H1 (cell line): ENCODE measurements at regions not wholly inside any gene's neighbourhood (a gene's known extent, or its start where the extent isn't known, plus 50 kb on each side); places are given as distances from the start of the nearest gene placed in this dataset.

ENCODE experiments used
- CTCF ChIA-PET: fragments of 300-600 bp; sonication (Branson Sonifier 250); formaldehyde crosslinking; loops from one replicate; lab custom pipeline; 2021; ENCODE audit not compliant: partially characterized antibody; lab: Charles Lee
- POLR2A ChIA-PET: fragments of 300-600 bp; sonication (Branson Sonifier 250); formaldehyde crosslinking; loops from one replicate; lab custom pipeline; 2021; ENCODE audit warnings: inconsistent platforms; ENCODE audit not compliant: partially characterized antibody; lab: Charles Lee
- DNase-seq, 2 experiments: peaks; one replicate each; pipeline versions ENCODE4 v3.0.0 to v3.0.0-alpha.2; 2010 to 2022; ENCODE audit warnings: low spot score in 2 of 2, low read depth in 1 of 2, mixed read lengths in 1 of 2
- FAIRE-seq: peaks from 2 replicates; lab custom pipeline; 2011; peaks lifted over from hg19 to GRCh38; lab: Jason Lieb, UNC
- H2AFZ ChIP-seq: 2 replicates; pipeline ENCODE4 v1.8.1; 2012; ENCODE audit warnings: low read length, inconsistent platforms
- H2AK5ac ChIP-seq: 2 replicates; pipeline ENCODE4 v1.6.1; 2013; ENCODE audit warnings: low read depth, low read length
- H2BK120ac ChIP-seq: replicated peaks from 2 replicates; pipeline ENCODE3; 2013; ENCODE audit warnings: low read depth, low read length, inconsistent platforms
- H2BK12ac ChIP-seq: 2 replicates; pipeline ENCODE4 v1.6.1; 2013; ENCODE audit warnings: low read depth, low read length
- H2BK15ac ChIP-seq: 2 replicates; pipeline ENCODE4 v1.6.1; 2013; ENCODE audit warnings: low read length
- H2BK20ac ChIP-seq: 2 replicates; pipeline ENCODE4 v1.6.1; 2013; ENCODE audit warnings: low read length
- H2BK5ac ChIP-seq: 2 replicates; pipeline ENCODE4 v1.6.1; 2013; ENCODE audit warnings: low read depth, low read length
- H3K14ac ChIP-seq: 2 replicates; pipeline ENCODE4 v1.6.1; 2013; ENCODE audit warnings: inconsistent platforms; ENCODE audit not compliant: insufficient read length
- H3K18ac ChIP-seq: 2 replicates; pipeline ENCODE4 v1.6.1; 2013; ENCODE audit warnings: low read length; ENCODE audit errors: extremely low read depth
- H3K23ac ChIP-seq: 2 replicates; pipeline ENCODE4 v1.6.1; 2013; ENCODE audit warnings: inconsistent platforms; ENCODE audit not compliant: insufficient read length
- H3K23me2 ChIP-seq: 2 replicates; pipeline ENCODE4 v1.6.1; 2013; ENCODE audit warnings: low read depth, low read length
- H3K27ac ChIP-seq: 2 replicates; pipeline ENCODE4 v1.6.1; 2011; ENCODE audit warnings: low read depth, low read length, inconsistent platforms
- H3K27me3 ChIP-seq, 4 experiments: replicated peaks in 1 of 4; 1 replicate in 1 of 4; 2 replicates in 3 of 4; pipeline versions ENCODE4 v1.6.1 to v1.8.1; 2011 to 2013; ENCODE audit warnings: low read length in 3 of 4, mild to moderate bottlenecking in 3 of 4, inconsistent platforms in 2 of 4, mixed read lengths in 2 of 4, moderate library complexity in 1 of 4; ENCODE audit not compliant: control insufficient read depth in 3 of 4, insufficient read depth in 3 of 4; ENCODE audit errors: extremely low read depth in 1 of 4
- H3K36me3 ChIP-seq, 4 experiments: 2 replicates each; pipeline versions ENCODE4 v1.6.1 to v1.8.1; 2011 to 2013; ENCODE audit warnings: mild to moderate bottlenecking in 4 of 4, low read length in 3 of 4, moderate library complexity in 2 of 4, control low read depth in 1 of 4, inconsistent platforms in 1 of 4; ENCODE audit not compliant: insufficient read depth in 4 of 4, control insufficient read depth in 2 of 4
- H3K4ac ChIP-seq: replicated peaks from 2 replicates; pipeline ENCODE3; 2013; ENCODE audit warnings: low read length, low read depth, mixed read lengths, inconsistent platforms; ENCODE audit not compliant: insufficient read length
- H3K4me1 ChIP-seq, 4 experiments: replicated peaks in 1 of 4; 1 replicate in 1 of 4; 2 replicates in 3 of 4; pipeline versions ENCODE4 v1.6.1 to v1.8.1; 2011 to 2013; ENCODE audit warnings: low read length in 3 of 4, inconsistent platforms in 2 of 4, mixed read lengths in 1 of 4; ENCODE audit not compliant: insufficient read depth in 4 of 4, control insufficient read depth in 3 of 4
- H3K4me2 ChIP-seq, 2 experiments: 2 replicates each; pipeline versions ENCODE4 v1.6.1 to v1.8.1; 2011 to 2013; ENCODE audit warnings: low read depth in 2 of 2, low read length in 2 of 2, control low read depth in 1 of 2, inconsistent platforms in 1 of 2, mild to moderate bottlenecking in 1 of 2; ENCODE audit not compliant: insufficient read depth in 1 of 2
- H3K4me3 ChIP-seq, 4 experiments: fragments of 200-600, 300-600 bp in 1 of 4; sonication (generic), shearing (Covaris generic), sonication (Bioruptor Twin) in 1 of 4; 2 replicates each; pipeline versions ENCODE4 v1.5.1 to v1.8.1; 2011 to 2016; ENCODE audit warnings: low read length in 4 of 4, low read depth in 3 of 4, control low read depth in 2 of 4, inconsistent platforms in 2 of 4, mild to moderate bottlenecking in 2 of 4, mixed read lengths in 1 of 4, moderate library complexity in 1 of 4; ENCODE audit not compliant: insufficient read depth in 2 of 4; ENCODE audit errors: extremely low read depth in 1 of 4
- H3K56ac ChIP-seq: replicated peaks from 2 replicates; pipeline ENCODE3; 2013; ENCODE audit warnings: low read depth, mild to moderate bottlenecking, mixed read lengths, low read length, inconsistent platforms; ENCODE audit not compliant: insufficient read length
- H3K79me1 ChIP-seq: 2 replicates; pipeline ENCODE4 v1.6.1; 2013; ENCODE audit warnings: low read depth, low read length, control low read depth
- H3K79me2 ChIP-seq, 2 experiments: 2 replicates each; pipeline versions ENCODE4 v1.6.1 to v1.8.1; 2012 to 2013; ENCODE audit warnings: low read length in 2 of 2, mild to moderate bottlenecking in 2 of 2, inconsistent platforms in 1 of 2; ENCODE audit not compliant: insufficient read depth in 2 of 2, control insufficient read depth in 1 of 2
- H3K9ac ChIP-seq, 4 experiments: replicated peaks in 1 of 4; 1 replicate in 1 of 4; 2 replicates in 3 of 4; pipeline versions ENCODE4 v1.6.1 to v1.8.1; 2011 to 2013; ENCODE audit warnings: low read depth in 3 of 4, low read length in 3 of 4, control low read depth in 2 of 4, mild to moderate bottlenecking in 2 of 4, moderate library complexity in 2 of 4, inconsistent platforms in 1 of 4; ENCODE audit errors: extremely low read depth in 1 of 4
- H3K9me3 ChIP-seq, 2 experiments: 2 replicates each; pipeline versions ENCODE4 v1.6.1 to v1.8.1; 2012 to 2013; ENCODE audit warnings: mild to moderate bottlenecking in 2 of 2, moderate library complexity in 2 of 2, control low read depth in 1 of 2, inconsistent platforms in 1 of 2, low read depth in 1 of 2, low read length in 1 of 2, mixed read lengths in 1 of 2; ENCODE audit not compliant: insufficient read depth in 2 of 2
- H4K20me1 ChIP-seq, 2 experiments: replicated peaks in 1 of 2; 2 replicates each; pipeline versions ENCODE3 to v1.8.1; 2011 to 2013; ENCODE audit warnings: inconsistent platforms in 2 of 2, low read length in 2 of 2, mild to moderate bottlenecking in 1 of 2; ENCODE audit not compliant: insufficient read depth in 2 of 2, control insufficient read depth in 1 of 2
- H4K5ac ChIP-seq: 2 replicates; pipeline ENCODE4 v1.6.1; 2013; ENCODE audit warnings: low read length, low read depth, mixed read lengths, inconsistent platforms; ENCODE audit not compliant: insufficient read length
- H4K8ac ChIP-seq: 2 replicates; pipeline ENCODE4 v1.8.0; 2013; ENCODE audit warnings: mild to moderate bottlenecking, moderate library complexity, low read length, inconsistent platforms; ENCODE audit not compliant: insufficient read depth; ENCODE audit errors: extremely low read depth
- H4K91ac ChIP-seq: replicated peaks from 2 replicates; pipeline ENCODE3; 2013; ENCODE audit warnings: low read length, mixed read lengths, inconsistent platforms; ENCODE audit not compliant: insufficient read length
- BCL11A ChIP-seq, 2 experiments: IDR thresholded peaks; one replicate each; pipeline ENCODE4 v1.6.1; 2011; ENCODE audit warnings: low read depth in 2 of 2, low read length in 2 of 2, mild to moderate bottlenecking in 2 of 2
- CBX8 ChIP-seq: fragments of 300-800, 300-1000 bp; sonication (generic); IDR thresholded peaks from 2 replicates; pipeline ENCODE4 v1.7.1; 2016; ENCODE audit warnings: low read depth, low read length, borderline replicate concordance
- CEBPB ChIP-seq: IDR thresholded peaks from 2 replicates; pipeline ENCODE4 v1.6.1; 2012; ENCODE audit warnings: low read depth, low read length
- CREB1 ChIP-seq: IDR thresholded peaks from 2 replicates; pipeline ENCODE4 v1.6.1; 2012; ENCODE audit warnings: inconsistent platforms
- EGR1 ChIP-seq: IDR thresholded peaks from 2 replicates; pipeline ENCODE4 v1.6.1; 2011; ENCODE audit warnings: low read depth, low read length, borderline replicate concordance
- EP300 ChIP-seq, 2 experiments: IDR thresholded peaks; 1 replicate in 1 of 2; 2 replicates in 1 of 2; pipeline ENCODE4 v1.6.1; 2011 to 2012; ENCODE audit warnings: low read depth in 2 of 2, low read length in 2 of 2, mild to moderate bottlenecking in 2 of 2, borderline replicate concordance in 1 of 2, inconsistent platforms in 1 of 2, moderate library complexity in 1 of 2
- KDM5A ChIP-seq: fragments of 200-600 bp; IDR thresholded peaks from 2 replicates; pipeline ENCODE4 v1.7.1; 2012; ENCODE audit warnings: mild to moderate bottlenecking, low read length, inconsistent platforms, mixed read lengths
- RBBP5 ChIP-seq: IDR thresholded peaks from 2 replicates; pipeline ENCODE4 v1.7.1; 2012; ENCODE audit warnings: low read depth, mild to moderate bottlenecking, inconsistent platforms, low read length, moderate library complexity, borderline replicate concordance
- SIRT6 ChIP-seq: IDR thresholded peaks from one replicate; pipeline ENCODE4 v1.7.1; 2012; ENCODE audit warnings: low read length, inconsistent platforms
- SP2 ChIP-seq: IDR thresholded peaks from 2 replicates; pipeline ENCODE4 v1.6.1; 2012; ENCODE audit warnings: mild to moderate bottlenecking, low read length, inconsistent platforms
- SRF ChIP-seq: IDR thresholded peaks from 2 replicates; pipeline ENCODE4 v1.6.1; 2011; ENCODE audit warnings: mild to moderate bottlenecking, low read depth, low read length, moderate library complexity
- WGBS, 2 experiments: shearing (Covaris generic) in 1 of 2; methylation state at CpG; one replicate each; pipeline versions ENCODE4 v1.1.6 to v1.1.7; 2013 to 2015; ENCODE audit warnings: low lambda C conversion rate in 2 of 2, mixed read lengths in 2 of 2, inconsistent platforms in 1 of 2, low coverage in 1 of 2, missing lambda C conversion rate in 1 of 2; ENCODE audit not compliant: insufficient replicate concordance in 2 of 2, insufficient coverage in 1 of 2, insufficient read length in 1 of 2; ENCODE audit errors: extremely low coverage in 1 of 2, missing lambda C conversion rate in 1 of 2; 5-methylcytosine and 5-hydroxymethylcytosine counted together
- TF ChIP-seq, protein P1 (sequence below): IDR thresholded peaks from 2 replicates; pipeline ENCODE4 v1.6.1; 2012; ENCODE audit warnings: inconsistent platforms
- TF ChIP-seq, protein P2 (sequence below): IDR thresholded peaks from 2 replicates; pipeline ENCODE4 v1.6.1; 2012; ENCODE audit warnings: low read length, inconsistent platforms

- H2BK15ac ChIP-seq, result no peak overlapping the region
- H2BK20ac ChIP-seq, result no peak overlapping the region
- H4K20me1 ChIP-seq, result no peaks in the 10 kb centered on the region
- ChIA-PET CTCF (interaction anchor here (1.0 kb wide), 2 partner anchors 230 to 258 kb away, joined by 3 read pairs; no protein-coding TSS in a partner anchor), POLR2A (interaction anchor here (1.3 kb wide), 1 partner anchor 18 kb away, joined by 3 read pairs; no protein-coding TSS in a partner anchor)
- WGBS, 2 experiments, result 85% methylated on average over 15 of the region's 15 CpGs; no CpG with 5 or more reads in 1 of the 2 experiments
- no peak overlapping the region for H2BK120ac ChIP-seq
- FAIRE-seq, result no peak
- no peak overlapping the region for H3K23ac ChIP-seq
- H3K36me3 ChIP-seq, result no peaks in the 10 kb centered on the region
- peak overlapping the region; percentile 10; the same call in 1 of the 2 replicates for H2AFZ ChIP-seq
- no peak overlapping the region for H3K4me2 ChIP-seq
- H4K91ac ChIP-seq, result no peak overlapping the region
- no peaks in the 10 kb centered on the region for H3K27me3 ChIP-seq
- H3K79me2 ChIP-seq, result no peaks in the 10 kb centered on the region
- H3K4ac ChIP-seq, result no peak overlapping the region
- H3K27ac ChIP-seq, result no peak overlapping the region
- no peak overlapping the region for H2AK5ac ChIP-seq
- H3K14ac ChIP-seq, result no peak overlapping the region
- H3K18ac ChIP-seq, result no peak overlapping the region
- H3K56ac ChIP-seq, result no peak overlapping the region
- no peak overlapping the region for H3K4me3 ChIP-seq
- H2BK12ac ChIP-seq, result no peak overlapping the region
- H3K9me3 ChIP-seq, result no peaks in the 10 kb centered on the region
- no peak for DNase-seq
- no peaks in the 10 kb centered on the region for H3K79me1 ChIP-seq
- no peak overlapping the region for H4K5ac ChIP-seq
- H3K4me1 ChIP-seq, result peaks cover 0 to 2% (median under 1%) of the 10 kb centered on the region in 4 experiments; a peak in 2 of 7 replicates
- no peak overlapping the region for H3K9ac ChIP-seq
- H3K23me2 ChIP-seq, result no peaks in the 10 kb centered on the region
- no peak overlapping the region for H2BK5ac ChIP-seq
- H4K8ac ChIP-seq, result no peak overlapping the region
- no peak for TF ChIP-seq CBX8
- no peak for TF ChIP-seq EGR1
- no peak for TF ChIP-seq SRF
- no peak for TF ChIP-seq CREB1
- TF ChIP-seq KDM5A, result no peak
- TF ChIP-seq CEBPB, result no peak
- no peak for TF ChIP-seq EP300 (IDR thresholded peaks at IDR 0.05; ENCODE audit: borderline replicate concordance in 1 of 2, low read depth in 2 of 2, low read length in 2 of 2)
- no peak for TF ChIP-seq RBBP5
- no peak for TF ChIP-seq BCL11A (IDR thresholded peaks at IDR 0.05; ENCODE audit: low read depth in 2 of 2, low read length in 2 of 2)
- no peak for TF ChIP-seq SIRT6
- TF ChIP-seq, protein P1, sequence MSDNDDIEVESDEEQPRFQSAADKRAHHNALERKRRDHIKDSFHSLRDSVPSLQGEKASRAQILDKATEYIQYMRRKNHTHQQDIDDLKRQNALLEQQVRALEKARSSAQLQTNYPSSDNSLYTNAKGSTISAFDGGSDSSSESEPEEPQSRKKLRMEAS, result no peak
- TF ChIP-seq SP2, result no peak
- TF ChIP-seq, protein P2, sequence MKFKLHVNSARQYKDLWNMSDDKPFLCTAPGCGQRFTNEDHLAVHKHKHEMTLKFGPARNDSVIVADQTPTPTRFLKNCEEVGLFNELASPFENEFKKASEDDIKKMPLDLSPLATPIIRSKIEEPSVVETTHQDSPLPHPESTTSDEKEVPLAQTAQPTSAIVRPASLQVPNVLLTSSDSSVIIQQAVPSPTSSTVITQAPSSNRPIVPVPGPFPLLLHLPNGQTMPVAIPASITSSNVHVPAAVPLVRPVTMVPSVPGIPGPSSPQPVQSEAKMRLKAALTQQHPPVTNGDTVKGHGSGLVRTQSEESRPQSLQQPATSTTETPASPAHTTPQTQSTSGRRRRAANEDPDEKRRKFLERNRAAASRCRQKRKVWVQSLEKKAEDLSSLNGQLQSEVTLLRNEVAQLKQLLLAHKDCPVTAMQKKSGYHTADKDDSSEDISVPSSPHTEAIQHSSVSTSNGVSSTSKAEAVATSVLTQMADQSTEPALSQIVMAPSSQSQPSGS, result no peak
These were observed 107.0 kb upstream of the IRF2BP2 start for GRCh38 chr1:234716908-234717375.
